ENCODE measurements at regions not wholly inside any gene's neighbourhood (a gene's known extent, or its start where the extent isn't known, plus 50 kb on each side); places are given as distances from the start of the nearest gene placed in this dataset.

GRCh38 chr2:2655453-2656114 lies 324.5 kb upstream of the MYT1L start:
- TF ChIP-seq CTCF (conservative IDR thresholded peaks at IDR 0.05; ENCODE audit: low read length) (no peak), EZH2phosphoT487 (IDR thresholded peaks at IDR 0.05; ENCODE audit: borderline replicate concordance, low read depth, low read length) (no peak)
